ENCODE measurements at regions not wholly inside any gene's neighbourhood (a gene's known extent, or its start where the extent isn't known, plus 50 kb on each side); places are given as distances from the start of the nearest gene placed in this dataset.
A peak's percentile ranks its signal among the peaks of the same experiment; 100 is the strongest.

DNA sequence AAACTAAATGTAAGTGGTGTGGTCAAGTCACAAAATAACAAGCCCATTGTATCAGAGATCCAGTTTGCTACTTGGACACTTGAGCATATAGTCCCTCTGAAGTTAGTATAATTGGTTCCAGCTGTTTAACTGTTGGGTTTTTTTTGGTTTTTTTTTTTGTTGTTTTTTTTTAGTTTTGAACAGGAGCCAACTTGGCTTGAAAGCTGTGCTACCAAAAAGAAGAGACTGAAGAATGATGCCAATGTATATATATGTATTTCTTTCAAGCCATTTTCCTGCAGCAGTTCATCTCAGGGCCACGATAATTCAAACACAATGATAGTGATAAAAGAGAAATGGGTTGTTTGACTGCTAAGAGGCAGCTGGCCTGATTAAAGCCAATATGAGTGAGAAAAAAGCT lies 138.3 kb downstream of the PCDH18 start:
- no peak for DNase-seq
- 66 to 74% methylated on average over 1 of the region's 1 CpG for WGBS, 2 donors
- no peak for ATAC-seq
- Histone ChIP-seq H3K9me3 (no peaks in the 10 kb centered on the region), H3K27ac (no peak overlapping the region), H3K4me1 (no peaks in the 10 kb centered on the region), H3K4me3 (no peak overlapping the region), H3K36me3 (no peaks in the 10 kb centered on the region), H3K27me3 (no peaks in the 10 kb centered on the region)
- no peak for FAIRE-seq
- intact Hi-C loops (cut with DNase I): no loop called here
- TF ChIP-seq, protein P1, sequence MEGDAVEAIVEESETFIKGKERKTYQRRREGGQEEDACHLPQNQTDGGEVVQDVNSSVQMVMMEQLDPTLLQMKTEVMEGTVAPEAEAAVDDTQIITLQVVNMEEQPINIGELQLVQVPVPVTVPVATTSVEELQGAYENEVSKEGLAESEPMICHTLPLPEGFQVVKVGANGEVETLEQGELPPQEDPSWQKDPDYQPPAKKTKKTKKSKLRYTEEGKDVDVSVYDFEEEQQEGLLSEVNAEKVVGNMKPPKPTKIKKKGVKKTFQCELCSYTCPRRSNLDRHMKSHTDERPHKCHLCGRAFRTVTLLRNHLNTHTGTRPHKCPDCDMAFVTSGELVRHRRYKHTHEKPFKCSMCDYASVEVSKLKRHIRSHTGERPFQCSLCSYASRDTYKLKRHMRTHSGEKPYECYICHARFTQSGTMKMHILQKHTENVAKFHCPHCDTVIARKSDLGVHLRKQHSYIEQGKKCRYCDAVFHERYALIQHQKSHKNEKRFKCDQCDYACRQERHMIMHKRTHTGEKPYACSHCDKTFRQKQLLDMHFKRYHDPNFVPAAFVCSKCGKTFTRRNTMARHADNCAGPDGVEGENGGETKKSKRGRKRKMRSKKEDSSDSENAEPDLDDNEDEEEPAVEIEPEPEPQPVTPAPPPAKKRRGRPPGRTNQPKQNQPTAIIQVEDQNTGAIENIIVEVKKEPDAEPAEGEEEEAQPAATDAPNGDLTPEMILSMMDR (IDR thresholded peaks at IDR 0.05): no peak

DNA sequence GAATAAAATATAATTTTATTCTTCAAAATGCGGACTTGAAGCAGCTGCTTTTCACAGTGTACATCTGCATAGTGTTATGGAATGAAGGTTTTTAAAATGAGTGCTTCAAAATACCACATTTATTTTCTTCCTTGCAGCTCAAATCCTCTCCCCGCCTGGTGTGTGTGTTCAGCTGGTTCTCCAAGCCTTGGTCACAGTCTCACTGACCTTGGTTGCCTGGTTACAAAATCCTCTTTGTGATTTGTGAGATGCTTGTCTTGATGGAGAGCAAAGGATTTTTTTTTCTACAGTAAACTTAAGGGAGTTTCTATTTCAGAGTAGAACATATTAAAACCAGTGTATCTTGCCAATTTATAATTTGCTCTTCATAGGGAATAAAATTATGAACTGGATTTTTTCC lies 139.2 kb downstream of the PCDH18 start:
- intact Hi-C loops (cut with DNase I): no loop called here
- TF ChIP-seq, protein P1 (IDR thresholded peaks at IDR 0.05): no peak
- ATAC-seq: no peak
- no peaks in the 10 kb centered on the region for H3K9me3 ChIP-seq
- H3K4me3 ChIP-seq: no peak overlapping the region
- no peak for FAIRE-seq
- no peak overlapping the region for H3K27ac ChIP-seq
- WGBS, 2 donors: 33 to 48% methylated on average over 2 of the region's 2 CpGs
- DNase-seq: no peak
- H3K36me3 ChIP-seq: no peaks in the 10 kb centered on the region
- no peaks in the 10 kb centered on the region for H3K4me1 ChIP-seq
- no peaks in the 10 kb centered on the region for H3K27me3 ChIP-seq

DNA sequence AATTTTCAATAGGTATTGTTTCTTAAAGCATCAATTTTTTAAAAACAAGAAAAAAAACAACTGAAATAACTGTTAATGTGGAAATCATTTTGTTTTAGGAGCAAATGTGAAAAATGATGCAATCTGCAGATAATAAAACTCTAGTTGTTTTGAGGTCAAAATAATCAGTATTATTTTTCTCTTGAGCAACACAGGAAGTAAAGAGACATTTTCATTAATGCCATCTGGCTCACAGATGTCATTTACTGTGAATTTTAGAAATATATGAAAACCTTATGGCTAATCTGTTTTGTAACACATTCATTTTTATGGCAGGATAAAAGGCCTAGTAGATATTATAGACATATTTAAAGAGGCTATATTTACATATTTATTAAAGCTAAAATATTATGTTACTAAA lies 141.6 kb downstream of the PCDH18 start:
- Histone ChIP-seq H3K4me1 (no peaks in the 10 kb centered on the region), H3K9me3 (no peaks in the 10 kb centered on the region), H3K4me3 (no peak overlapping the region), H3K36me3 (no peaks in the 10 kb centered on the region), H3K27ac (no peak overlapping the region), H3K27me3 (peaks cover 0 to 5% (median 0%) of the 10 kb centered on the region in 4 donors)
- TF ChIP-seq, protein P1 (IDR thresholded peaks at IDR 0.05): no peak
- no peak for FAIRE-seq
- no peak for DNase-seq
- no peak for ATAC-seq
- intact Hi-C loops (cut with DNase I): no loop called here

DNA sequence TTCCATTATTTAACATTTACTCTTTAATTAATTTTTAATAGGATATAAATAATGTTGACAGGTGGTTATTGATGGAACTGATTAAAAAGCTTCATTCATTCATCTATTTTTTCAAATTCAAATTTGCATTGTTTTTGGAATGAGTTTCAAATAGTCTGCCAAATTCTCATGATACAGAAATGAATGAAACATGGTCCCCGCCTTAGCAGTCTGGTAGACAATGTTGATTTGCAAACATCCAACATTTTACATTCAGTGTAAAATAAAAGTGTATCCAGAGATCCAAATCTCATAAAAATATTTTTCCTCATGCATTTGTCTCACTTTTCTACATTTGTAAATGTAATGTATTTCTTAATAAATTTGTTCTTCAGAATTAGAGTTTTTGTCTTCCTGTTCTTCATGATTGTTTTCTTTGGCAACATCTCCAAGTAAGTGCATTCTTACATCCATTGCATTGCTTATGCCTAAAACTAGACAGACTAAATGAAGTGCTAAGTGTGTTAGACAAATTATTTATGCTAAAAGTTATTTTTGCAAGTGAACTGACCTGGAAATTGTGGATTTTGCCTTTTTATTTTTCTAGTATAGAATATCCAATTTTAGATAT lies 142.3 kb downstream of the PCDH18 start:
- no peak overlapping the region for H3K27ac ChIP-seq
- no peaks in the 10 kb centered on the region for H3K36me3 ChIP-seq
- no peaks in the 10 kb centered on the region for H3K4me1 ChIP-seq
- intact Hi-C loops (cut with DNase I): no loop called here
- TF ChIP-seq, protein P1 (IDR thresholded peaks at IDR 0.05): no peak
- peak; percentile 92 for FAIRE-seq
- H3K27me3 ChIP-seq: peaks cover 0 to 5% (median 0%) of the 10 kb centered on the region in 4 donors
- no peak for DNase-seq
- H3K4me3 ChIP-seq: no peak overlapping the region
- 90 to 93% methylated on average over 1 of the region's 1 CpG for WGBS, 2 donors
- ATAC-seq: no peak
- no peaks in the 10 kb centered on the region for H3K9me3 ChIP-seq

DNA sequence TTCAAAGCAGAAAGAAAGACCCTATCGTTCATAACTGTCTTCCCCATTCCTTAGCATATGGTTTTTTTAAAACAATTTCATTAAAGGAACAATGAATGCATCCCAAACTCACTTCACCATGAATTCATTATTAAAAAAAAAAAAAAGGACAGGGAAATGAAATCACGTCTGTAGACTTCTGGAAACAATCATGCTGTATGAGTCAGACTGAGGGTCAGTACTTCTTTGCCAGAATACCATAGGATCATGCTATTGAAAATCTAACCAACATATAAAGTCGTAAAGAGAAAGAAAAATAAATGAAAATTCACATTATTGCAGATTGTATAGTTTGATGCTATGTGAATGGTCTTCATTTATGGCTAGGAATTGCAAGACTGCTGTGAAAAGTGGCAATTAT lies 144.4 kb downstream of the PCDH18 start:
- H3K27ac ChIP-seq: no peak overlapping the region
- no peaks in the 10 kb centered on the region for H3K4me1 ChIP-seq
- peaks cover 0 to 5% (median 0%) of the 10 kb centered on the region in 4 donors for H3K27me3 ChIP-seq
- no peaks in the 10 kb centered on the region for H3K9me3 ChIP-seq
- WGBS, 2 donors: 41 to 66% methylated on average over 3 of the region's 3 CpGs
- TF ChIP-seq, protein P1 (IDR thresholded peaks at IDR 0.05): no peak
- no peak overlapping the region for H3K4me3 ChIP-seq
- H3K36me3 ChIP-seq: no peaks in the 10 kb centered on the region
- intact Hi-C loops (cut with DNase I): no loop called here
- no peak for ATAC-seq
- no peak for DNase-seq
- no peak for FAIRE-seq
